Activated naive CD8-positive, alpha-beta T cell (primary cell): ENCODE measurements at regions not wholly inside any gene's neighbourhood (a gene's known extent, or its start where the extent isn't known, plus 50 kb on each side); places are given as distances from the start of the nearest gene placed in this dataset.
"Not testable (repeated sequence)": the region's sequence is repeated elsewhere in the genome, so short reads cannot be mapped to it uniquely, and the experiment has no call there.

Source experiments
- H3K27ac Mint-ChIP-seq: one replicate; pipeline ENCODE4 v1.8.0; 2021; ENCODE audit warnings: mixed read lengths
- H3K27me3 Mint-ChIP-seq: one replicate; pipeline ENCODE4 v1.8.0; 2021; ENCODE audit warnings: mixed read lengths
- H3K36me3 Mint-ChIP-seq: one replicate; pipeline ENCODE4 v1.8.0; 2021; ENCODE audit warnings: mixed read lengths
- H3K4me1 Mint-ChIP-seq: one replicate; pipeline ENCODE4 v1.8.0; 2021; ENCODE audit warnings: low read depth, mixed read lengths
- H3K4me3 Mint-ChIP-seq: one replicate; pipeline ENCODE4 v1.8.0; 2021; ENCODE audit warnings: mild to moderate bottlenecking, mixed read lengths
- H3K9me3 Mint-ChIP-seq: one replicate; pipeline ENCODE4 v1.8.0; 2021; ENCODE audit warnings: low read depth, mixed read lengths

- no peak overlapping the region for H3K4me3 Mint-ChIP-seq
- H3K27ac Mint-ChIP-seq: no peak overlapping the region
- no peaks in the 10 kb centered on the region for H3K9me3 Mint-ChIP-seq
- no peaks in the 10 kb centered on the region for H3K36me3 Mint-ChIP-seq
- no peaks in the 10 kb centered on the region for H3K4me1 Mint-ChIP-seq
- H3K27me3 Mint-ChIP-seq: peaks cover 7% of the 10 kb centered on the region
Observed at GRCh38 chr4:53863736-53864365, 200.6 kb downstream of the CHIC2 start.

GRCh38 chr4:53863158-53863557, 201.2 kb downstream of the CHIC2 start:
- Mint-ChIP-seq H3K36me3 (no peaks in the 10 kb centered on the region), H3K27ac (no peak overlapping the region), H3K4me3 (no peak overlapping the region), H3K9me3 (no peaks in the 10 kb centered on the region), H3K4me1 (no peaks in the 10 kb centered on the region), H3K27me3 (peaks cover 7% of the 10 kb centered on the region)

- H3K4me3 Mint-ChIP-seq: no peak overlapping the region
- H3K4me1 Mint-ChIP-seq: no peaks in the 10 kb centered on the region
- no peaks in the 10 kb centered on the region for H3K36me3 Mint-ChIP-seq
- no peak overlapping the region for H3K27ac Mint-ChIP-seq
- peaks cover 7% of the 10 kb centered on the region for H3K27me3 Mint-ChIP-seq
- H3K9me3 Mint-ChIP-seq: no peaks in the 10 kb centered on the region
Observed at GRCh38 chr4:53861856-53862610, 202.4 kb downstream of the CHIC2 start.

GRCh38 chr4:53859305-53859704, 205.1 kb downstream of the CHIC2 start:
- no peaks in the 10 kb centered on the region for H3K4me1 Mint-ChIP-seq
- peaks cover 5% of the 10 kb centered on the region for H3K27me3 Mint-ChIP-seq
- H3K9me3 Mint-ChIP-seq: no peaks in the 10 kb centered on the region
- H3K4me3 Mint-ChIP-seq: no peak overlapping the region
- no peak overlapping the region for H3K27ac Mint-ChIP-seq
- H3K36me3 Mint-ChIP-seq: no peaks in the 10 kb centered on the region

GRCh38 chr4:53858744-53859143, 205.7 kb downstream of the CHIC2 start:
- Mint-ChIP-seq H3K9me3 (no peaks in the 10 kb centered on the region), H3K27me3 (peaks cover 5% of the 10 kb centered on the region), H3K36me3 (no peaks in the 10 kb centered on the region), H3K4me3 (no peak overlapping the region), H3K27ac (no peak overlapping the region), H3K4me1 (no peaks in the 10 kb centered on the region)

- H3K4me3 Mint-ChIP-seq: no peak overlapping the region
- H3K9me3 Mint-ChIP-seq: no peaks in the 10 kb centered on the region
- no peaks in the 10 kb centered on the region for H3K4me1 Mint-ChIP-seq
- H3K36me3 Mint-ChIP-seq: no peaks in the 10 kb centered on the region
- H3K27me3 Mint-ChIP-seq: peaks cover 5% of the 10 kb centered on the region
- no peak overlapping the region for H3K27ac Mint-ChIP-seq
Observed at GRCh38 chr4:53855581-53856250, 208.7 kb downstream of the CHIC2 start.

GRCh38 chr4:53854991-53855568, 209.3 kb downstream of the CHIC2 start:
- H3K27me3 Mint-ChIP-seq: peaks cover 4% of the 10 kb centered on the region
- no peak overlapping the region for H3K27ac Mint-ChIP-seq
- no peak overlapping the region for H3K4me3 Mint-ChIP-seq
- no peaks in the 10 kb centered on the region for H3K4me1 Mint-ChIP-seq
- no peaks in the 10 kb centered on the region for H3K9me3 Mint-ChIP-seq
- no peaks in the 10 kb centered on the region for H3K36me3 Mint-ChIP-seq

- no peaks in the 10 kb centered on the region for H3K9me3 Mint-ChIP-seq
- H3K4me1 Mint-ChIP-seq: no peaks in the 10 kb centered on the region
- no peak overlapping the region for H3K27ac Mint-ChIP-seq
Observed at GRCh38 chr4:53852343-53852742, 212.1 kb downstream of the CHIC2 start.

GRCh38 chr4:53847965-53848364, 216.4 kb downstream of the CHIC2 start:
- Mint-ChIP-seq H3K4me1 (no peaks in the 10 kb centered on the region), H3K9me3 (no peaks in the 10 kb centered on the region), H3K27ac (no peak overlapping the region), H3K4me3 (no peak overlapping the region), H3K27me3 (no peaks in the 10 kb centered on the region), H3K36me3 (no peaks in the 10 kb centered on the region)

More at GRCh38 chr4:53852343-53852742, 212.1 kb downstream of the CHIC2 start:
- Mint-ChIP-seq H3K36me3 (no peaks in the 10 kb centered on the region), H3K4me3 (no peak overlapping the region), H3K27me3 (peaks cover 3% of the 10 kb centered on the region)

GRCh38 chr4:53844551-53844950, 219.9 kb downstream of the CHIC2 start:
- Mint-ChIP-seq H3K36me3 (no peaks in the 10 kb centered on the region), H3K4me3 (no peak overlapping the region), H3K27me3 (peaks cover 7% of the 10 kb centered on the region), H3K9me3 (no peaks in the 10 kb centered on the region), H3K4me1 (no peaks in the 10 kb centered on the region), H3K27ac (no peak overlapping the region)

GRCh38 chr4:53844133-53844532, 220.3 kb downstream of the CHIC2 start:
- H3K4me1 Mint-ChIP-seq: no peaks in the 10 kb centered on the region
- no peak overlapping the region for H3K4me3 Mint-ChIP-seq
- H3K27me3 Mint-ChIP-seq: peaks cover 7% of the 10 kb centered on the region
- no peaks in the 10 kb centered on the region for H3K36me3 Mint-ChIP-seq
- H3K27ac Mint-ChIP-seq: no peak overlapping the region
- H3K9me3 Mint-ChIP-seq: no peaks in the 10 kb centered on the region

GRCh38 chr4:53841711-53842110, 222.7 kb downstream of the CHIC2 start:
- no peak overlapping the region for H3K4me3 Mint-ChIP-seq
- H3K27me3 Mint-ChIP-seq: peaks cover 9% of the 10 kb centered on the region
- H3K9me3 Mint-ChIP-seq: no peaks in the 10 kb centered on the region
- H3K4me1 Mint-ChIP-seq: no peaks in the 10 kb centered on the region
- H3K36me3 Mint-ChIP-seq: no peaks in the 10 kb centered on the region
- H3K27ac Mint-ChIP-seq: no peak overlapping the region

- Mint-ChIP-seq H3K27me3 (peaks cover 11% of the 10 kb centered on the region), H3K4me3 (no peak overlapping the region), H3K36me3 (no peaks in the 10 kb centered on the region), H3K27ac (no peak overlapping the region), H3K4me1 (no peaks in the 10 kb centered on the region), H3K9me3 (no peaks in the 10 kb centered on the region)
Observed at GRCh38 chr4:53840643-53841042, 223.8 kb downstream of the CHIC2 start.

GRCh38 chr4:53833302-53834003, 231.0 kb downstream of the CHIC2 start:
- not testable (repeated sequence) for H3K36me3 Mint-ChIP-seq, H3K4me1 Mint-ChIP-seq, H3K27ac Mint-ChIP-seq, H3K4me3 Mint-ChIP-seq
- Mint-ChIP-seq H3K9me3 (peaks cover 11% of the 10 kb centered on the region), H3K27me3 (peaks cover 14% of the 10 kb centered on the region)

- Mint-ChIP-seq H3K9me3 (peaks cover 12% of the 10 kb centered on the region), H3K27me3 (peaks cover 14% of the 10 kb centered on the region), H3K4me3 (no peak overlapping the region), H3K4me1 (no peaks in the 10 kb centered on the region), H3K36me3 (peaks cover 6% of the 10 kb centered on the region), H3K27ac (no peak overlapping the region)
Observed at GRCh38 chr4:53832549-53832948, 231.9 kb downstream of the CHIC2 start.
